Ovary (tissue), 7 donors: ENCODE measurements at regions not wholly inside any gene's neighbourhood (a gene's known extent, or its start where the extent isn't known, plus 50 kb on each side); places are given as distances from the start of the nearest gene placed in this dataset.

ENCODE experiments used
- DNase-seq, 5 donors: peaks; one replicate each; pipeline ENCODE4 v3.0.0-alpha.2; 2019 to 2020
- H3K27ac ChIP-seq, 2 donors: fragments of 200-600 bp; one replicate each; pipeline versions ENCODE4 v1.5.1 to v1.8.0; 2019 to 2022
- H3K27me3 ChIP-seq: fragments of 200-600 bp; one replicate; pipeline ENCODE4 v1.8.0; 2022
- H3K36me3 ChIP-seq: fragments of 200-600 bp; sonication (generic); one replicate; pipeline ENCODE4 v1.5.1; 2019
- H3K4me1 ChIP-seq: one replicate; pipeline ENCODE4 v1.8.1; 2013; ENCODE audit warnings: mild to moderate bottlenecking, moderate library complexity; ENCODE audit not compliant: insufficient read depth
- H3K4me3 ChIP-seq: fragments of 200-600 bp; sonication (generic); one replicate; pipeline ENCODE4 v1.5.1; 2017
- H3K9me3 ChIP-seq, 2 donors: fragments of 200-600 bp in 1 of 2; sonication (generic) in 1 of 2; one replicate each; pipeline versions ENCODE4 v1.5.1 to v1.8.1; 2013 to 2019; ENCODE audit warnings: mild to moderate bottlenecking in 1 of 2, moderate library complexity in 1 of 2
- EP300 ChIP-seq: sonication (generic); formaldehyde crosslinking; IDR thresholded peaks from one replicate; pipeline ENCODE4 v1.6.1; 2017; ENCODE audit warnings: antibody characterized with exemption
- POLR2A ChIP-seq: fragments of 450-650 bp; IDR thresholded peaks from one replicate; pipeline ENCODE4 v1.6.1; 2017; ENCODE audit warnings: antibody characterized with exemption, mild to moderate bottlenecking, moderate library complexity
- WGBS, 3 donors: extraction: QIAGEN DNeasy Blood & Tissue Kit in 1 of 3; methylation state at CpG; one replicate each; pipeline versions ENCODE4 v1.1.5 to v1.1.7; 2013 to 2017; 5-methylcytosine and 5-hydroxymethylcytosine counted together
- intact Hi-C, 4 donors: fragments of 100-400 bp; cut with DNase I; formaldehyde crosslinking; loops; one replicate each; pipeline versions ENCODE4 v1.11.0 to v1.15.1; 2022 to 2023
- TF ChIP-seq, protein P1 (sequence below), 3 donors: fragments of 450-650 bp in 2 of 3; fragments of 200-600 bp in 1 of 3; IDR thresholded peaks; one replicate each; pipeline versions ENCODE4 v1.5.1 to v1.8.0; 2016 to 2022; ENCODE audit warnings: antibody characterized with exemption in 3 of 3, mild to moderate bottlenecking in 1 of 3
- donor health status: DM: no; HTN: no; CAD: no; lungs with moderate emphysema.
- donor health status: DM: no; HTN: no; CAD: no.
- donor health status: Bipolar disorder and iron deficiency.
- donor health status: DM: no; HTN: no; CAD: no.
- donor health status: DM: yes; HTN: yes; CAD: no.

GRCh38 chr5:96288845-96289185 lies 144.2 kb downstream of the PCSK1 start:
- intact Hi-C loops = no loop called here
- no peaks in the 10 kb centered on the region for H3K36me3 ChIP-seq
- no peak for TF ChIP-seq EP300
- TF ChIP-seq, protein P1, sequence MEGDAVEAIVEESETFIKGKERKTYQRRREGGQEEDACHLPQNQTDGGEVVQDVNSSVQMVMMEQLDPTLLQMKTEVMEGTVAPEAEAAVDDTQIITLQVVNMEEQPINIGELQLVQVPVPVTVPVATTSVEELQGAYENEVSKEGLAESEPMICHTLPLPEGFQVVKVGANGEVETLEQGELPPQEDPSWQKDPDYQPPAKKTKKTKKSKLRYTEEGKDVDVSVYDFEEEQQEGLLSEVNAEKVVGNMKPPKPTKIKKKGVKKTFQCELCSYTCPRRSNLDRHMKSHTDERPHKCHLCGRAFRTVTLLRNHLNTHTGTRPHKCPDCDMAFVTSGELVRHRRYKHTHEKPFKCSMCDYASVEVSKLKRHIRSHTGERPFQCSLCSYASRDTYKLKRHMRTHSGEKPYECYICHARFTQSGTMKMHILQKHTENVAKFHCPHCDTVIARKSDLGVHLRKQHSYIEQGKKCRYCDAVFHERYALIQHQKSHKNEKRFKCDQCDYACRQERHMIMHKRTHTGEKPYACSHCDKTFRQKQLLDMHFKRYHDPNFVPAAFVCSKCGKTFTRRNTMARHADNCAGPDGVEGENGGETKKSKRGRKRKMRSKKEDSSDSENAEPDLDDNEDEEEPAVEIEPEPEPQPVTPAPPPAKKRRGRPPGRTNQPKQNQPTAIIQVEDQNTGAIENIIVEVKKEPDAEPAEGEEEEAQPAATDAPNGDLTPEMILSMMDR (IDR thresholded peaks at IDR 0.05) = no peak
- TF ChIP-seq POLR2A = no peak
- H3K9me3 ChIP-seq = no peaks in the 10 kb centered on the region
- no peak for DNase-seq
- H3K4me3 ChIP-seq = no peak overlapping the region
- H3K27me3 ChIP-seq = no peaks in the 10 kb centered on the region
- H3K4me1 ChIP-seq = no peaks in the 10 kb centered on the region
- 88 to 92% (median 89%) methylated on average over 1 of the region's 1 CpG for WGBS, 3 donors
- H3K27ac ChIP-seq = no peak overlapping the region

- WGBS, 3 donors = 46 to 77% (median 72%) methylated on average over 3 of the region's 3 CpGs
- DNase-seq = no peak
- H3K27me3 ChIP-seq = no peaks in the 10 kb centered on the region
- H3K9me3 ChIP-seq = no peaks in the 10 kb centered on the region
- no peaks in the 10 kb centered on the region for H3K4me1 ChIP-seq
- H3K36me3 ChIP-seq = no peaks in the 10 kb centered on the region
- TF ChIP-seq POLR2A (no peak), EP300 (no peak)
- TF ChIP-seq, protein P1 (IDR thresholded peaks at IDR 0.05) = no peak
- no peak overlapping the region for H3K4me3 ChIP-seq
- no peak overlapping the region for H3K27ac ChIP-seq
- intact Hi-C loops = no loop called here
Observed at GRCh38 chr5:96288166-96288844, 144.7 kb downstream of the PCSK1 start.

- 92 to 96% (median 95%) methylated on average over 2 of the region's 2 CpGs for WGBS, 3 donors
- intact Hi-C loops = no loop called here
Observed at GRCh38 chr5:96287136-96287535, 145.9 kb downstream of the PCSK1 start.

GRCh38 chr5:96285823-96286222 lies 147.2 kb downstream of the PCSK1 start:
- Histone ChIP-seq H3K4me3 (no peak overlapping the region), H3K9me3 (no peaks in the 10 kb centered on the region), H3K36me3 (no peaks in the 10 kb centered on the region), H3K27me3 (no peaks in the 10 kb centered on the region), H3K4me1 (no peaks in the 10 kb centered on the region), H3K27ac (no peak overlapping the region)
- 84 to 92% (median 87%) methylated on average over 1 of the region's 1 CpG for WGBS, 3 donors
- intact Hi-C loops = no loop called here
- no peak for TF ChIP-seq EP300
- TF ChIP-seq, protein P1 (IDR thresholded peaks at IDR 0.05) = no peak
- TF ChIP-seq POLR2A = no peak
- no peak for DNase-seq

More at GRCh38 chr5:96287136-96287535, 145.9 kb downstream of the PCSK1 start:
- H3K36me3 ChIP-seq = no peaks in the 10 kb centered on the region
- no peak overlapping the region for H3K27ac ChIP-seq
- H3K4me3 ChIP-seq = no peak overlapping the region
- H3K27me3 ChIP-seq = no peaks in the 10 kb centered on the region
- H3K9me3 ChIP-seq = no peaks in the 10 kb centered on the region
- TF ChIP-seq, protein P1 (IDR thresholded peaks at IDR 0.05) = no peak
- TF ChIP-seq POLR2A = no peak
- TF ChIP-seq EP300 = no peak
- no peaks in the 10 kb centered on the region for H3K4me1 ChIP-seq
- DNase-seq = no peak
